ENCODE measurements at regions not wholly inside any gene's neighbourhood (a gene's known extent, or its start where the extent isn't known, plus 50 kb on each side); places are given as distances from the start of the nearest gene placed in this dataset.

DNA sequence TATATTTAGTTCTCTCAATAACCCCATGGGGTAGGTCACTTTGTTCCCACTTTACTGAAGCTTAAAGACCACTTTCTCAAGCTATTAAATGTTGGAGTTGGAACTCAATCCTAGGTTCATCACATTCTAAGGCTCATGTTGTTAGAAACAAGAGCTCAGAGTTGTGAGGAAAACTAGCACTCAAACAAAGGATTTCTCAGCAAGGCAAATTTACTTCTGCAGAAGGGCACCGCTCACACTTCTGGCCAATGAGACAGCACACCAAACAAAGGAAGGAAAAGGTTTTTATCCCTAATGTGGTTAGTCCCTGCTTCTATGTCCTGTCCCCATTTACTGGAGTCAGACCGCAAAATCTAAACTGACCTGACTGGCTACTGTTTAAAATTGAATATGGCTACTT lies 214.6 kb upstream of the PHF14 start:
- TF ChIP-seq, protein P1, sequence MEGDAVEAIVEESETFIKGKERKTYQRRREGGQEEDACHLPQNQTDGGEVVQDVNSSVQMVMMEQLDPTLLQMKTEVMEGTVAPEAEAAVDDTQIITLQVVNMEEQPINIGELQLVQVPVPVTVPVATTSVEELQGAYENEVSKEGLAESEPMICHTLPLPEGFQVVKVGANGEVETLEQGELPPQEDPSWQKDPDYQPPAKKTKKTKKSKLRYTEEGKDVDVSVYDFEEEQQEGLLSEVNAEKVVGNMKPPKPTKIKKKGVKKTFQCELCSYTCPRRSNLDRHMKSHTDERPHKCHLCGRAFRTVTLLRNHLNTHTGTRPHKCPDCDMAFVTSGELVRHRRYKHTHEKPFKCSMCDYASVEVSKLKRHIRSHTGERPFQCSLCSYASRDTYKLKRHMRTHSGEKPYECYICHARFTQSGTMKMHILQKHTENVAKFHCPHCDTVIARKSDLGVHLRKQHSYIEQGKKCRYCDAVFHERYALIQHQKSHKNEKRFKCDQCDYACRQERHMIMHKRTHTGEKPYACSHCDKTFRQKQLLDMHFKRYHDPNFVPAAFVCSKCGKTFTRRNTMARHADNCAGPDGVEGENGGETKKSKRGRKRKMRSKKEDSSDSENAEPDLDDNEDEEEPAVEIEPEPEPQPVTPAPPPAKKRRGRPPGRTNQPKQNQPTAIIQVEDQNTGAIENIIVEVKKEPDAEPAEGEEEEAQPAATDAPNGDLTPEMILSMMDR (IDR thresholded peaks at IDR 0.05; ENCODE audit: borderline replicate concordance, extremely low read depth, low read length, poor library complexity, severe bottlenecking), result no peak
- TF ChIP-seq EZH2 (IDR thresholded peaks at IDR 0.05; ENCODE audit: borderline replicate concordance, low read depth, low read length, severe bottlenecking), result no peak
- Histone ChIP-seq H3K4me2 (ENCODE audit: insufficient read depth, low read length) (no peak overlapping the region), H3K36me3 (ENCODE audit: insufficient read depth, low read length) (no peaks in the 10 kb centered on the region), H3K27me3 (ENCODE audit: insufficient read depth, low read length, poor library complexity) (no peaks in the 10 kb centered on the region), H4K20me1 (ENCODE audit: insufficient read depth, low read length) (no peaks in the 10 kb centered on the region), H2AFZ (ENCODE audit: low read depth, low read length) (no peak overlapping the region), H3K9me3 (ENCODE audit: insufficient read depth, low read length, severe bottlenecking) (peaks cover 7% of the 10 kb centered on the region), H3K27ac (ENCODE audit: low read length) (no peak overlapping the region), H3K4me1 (ENCODE audit: insufficient read depth, low read length) (no peaks in the 10 kb centered on the region), H3K4me3 (ENCODE audit: low read depth in 1 of 2, low read length in 2 of 2) (no peak overlapping the region), H3K9ac (ENCODE audit: low read depth, low read length) (no peak overlapping the region), H3K79me2 (ENCODE audit: insufficient read depth, low read length) (no peaks in the 10 kb centered on the region)
- ATAC-seq (ENCODE audit: insufficient read depth, low read depth) (no peak), DNase-seq (no peak)

- ATAC-seq (ENCODE audit: insufficient read depth, low read depth) (no peak), DNase-seq (no peak)
- H3K4me2 ChIP-seq (ENCODE audit: insufficient read depth, low read length), result no peak overlapping the region
- no peak overlapping the region for H3K9ac ChIP-seq (ENCODE audit: low read depth, low read length)
- no peak overlapping the region for H3K4me3 ChIP-seq (ENCODE audit: low read depth in 1 of 2, low read length in 2 of 2)
- H3K4me1 ChIP-seq (ENCODE audit: insufficient read depth, low read length), result no peaks in the 10 kb centered on the region
- H3K27ac ChIP-seq (ENCODE audit: low read length), result no peak overlapping the region
- H3K27me3 ChIP-seq (ENCODE audit: insufficient read depth, low read length, poor library complexity), result no peaks in the 10 kb centered on the region
- H3K9me3 ChIP-seq (ENCODE audit: insufficient read depth, low read length, severe bottlenecking), result no peaks in the 10 kb centered on the region
- TF ChIP-seq EZH2 (IDR thresholded peaks at IDR 0.05; ENCODE audit: borderline replicate concordance, low read depth, low read length, severe bottlenecking), result no peak
- TF ChIP-seq, protein P1 (IDR thresholded peaks at IDR 0.05; ENCODE audit: borderline replicate concordance, extremely low read depth, low read length, poor library complexity, severe bottlenecking), result no peak
- no peaks in the 10 kb centered on the region for H4K20me1 ChIP-seq (ENCODE audit: insufficient read depth, low read length)
- H3K79me2 ChIP-seq (ENCODE audit: insufficient read depth, low read length), result no peaks in the 10 kb centered on the region
- H3K36me3 ChIP-seq (ENCODE audit: insufficient read depth, low read length), result no peaks in the 10 kb centered on the region
- H2AFZ ChIP-seq (ENCODE audit: low read depth, low read length), result no peak overlapping the region
Measured at GRCh38 chr7:10767771-10768170, 205.9 kb upstream of the PHF14 start.

GRCh38 chr7:10770176-10770575 lies 203.5 kb upstream of the PHF14 start:
- Histone ChIP-seq H3K4me3 (ENCODE audit: low read depth in 1 of 2, low read length in 2 of 2) (no peak overlapping the region), H2AFZ (ENCODE audit: low read depth, low read length) (no peak overlapping the region), H3K27ac (ENCODE audit: low read length) (no peak overlapping the region), H3K79me2 (ENCODE audit: insufficient read depth, low read length) (no peaks in the 10 kb centered on the region), H4K20me1 (ENCODE audit: insufficient read depth, low read length) (no peaks in the 10 kb centered on the region), H3K36me3 (ENCODE audit: insufficient read depth, low read length) (no peaks in the 10 kb centered on the region), H3K4me1 (ENCODE audit: insufficient read depth, low read length) (no peaks in the 10 kb centered on the region), H3K9ac (ENCODE audit: low read depth, low read length) (no peak overlapping the region), H3K4me2 (ENCODE audit: insufficient read depth, low read length) (no peak overlapping the region), H3K9me3 (ENCODE audit: insufficient read depth, low read length, severe bottlenecking) (no peaks in the 10 kb centered on the region), H3K27me3 (ENCODE audit: insufficient read depth, low read length, poor library complexity) (no peaks in the 10 kb centered on the region)
- TF ChIP-seq, protein P1 (IDR thresholded peaks at IDR 0.05; ENCODE audit: borderline replicate concordance, extremely low read depth, low read length, poor library complexity, severe bottlenecking), result no peak
- TF ChIP-seq EZH2 (IDR thresholded peaks at IDR 0.05; ENCODE audit: borderline replicate concordance, low read depth, low read length, severe bottlenecking), result no peak
- DNase-seq (no peak), ATAC-seq (ENCODE audit: insufficient read depth, low read depth) (no peak)

GRCh38 chr7:10773430-10773829 lies 200.2 kb upstream of the PHF14 start:
- H2AFZ ChIP-seq (ENCODE audit: low read depth, low read length), result no peak overlapping the region
- H3K27ac ChIP-seq (ENCODE audit: low read length), result no peak overlapping the region
- no peaks in the 10 kb centered on the region for H3K4me1 ChIP-seq (ENCODE audit: insufficient read depth, low read length)
- no peaks in the 10 kb centered on the region for H3K27me3 ChIP-seq (ENCODE audit: insufficient read depth, low read length, poor library complexity)
- TF ChIP-seq EZH2 (IDR thresholded peaks at IDR 0.05; ENCODE audit: borderline replicate concordance, low read depth, low read length, severe bottlenecking), result no peak
- TF ChIP-seq, protein P1 (IDR thresholded peaks at IDR 0.05; ENCODE audit: borderline replicate concordance, extremely low read depth, low read length, poor library complexity, severe bottlenecking), result no peak
- no peak overlapping the region for H3K4me3 ChIP-seq (ENCODE audit: low read depth in 1 of 2, low read length in 2 of 2)
- no peak overlapping the region for H3K9ac ChIP-seq (ENCODE audit: low read depth, low read length)
- H3K79me2 ChIP-seq (ENCODE audit: insufficient read depth, low read length), result no peaks in the 10 kb centered on the region
- no peaks in the 10 kb centered on the region for H3K9me3 ChIP-seq (ENCODE audit: insufficient read depth, low read length, severe bottlenecking)
- no peaks in the 10 kb centered on the region for H4K20me1 ChIP-seq (ENCODE audit: insufficient read depth, low read length)
- DNase-seq (no peak), ATAC-seq (ENCODE audit: insufficient read depth, low read depth) (no peak)
- H3K36me3 ChIP-seq (ENCODE audit: insufficient read depth, low read length), result no peaks in the 10 kb centered on the region
- H3K4me2 ChIP-seq (ENCODE audit: insufficient read depth, low read length), result no peak overlapping the region
